Transverse colon (tissue), 3 donors: ENCODE measurements at regions not wholly inside any gene's neighbourhood (a gene's known extent, or its start where the extent isn't known, plus 50 kb on each side); places are given as distances from the start of the nearest gene placed in this dataset.

Experiments
- CTCF ChIP-seq, 5 experiments: fragments of 200-600 bp in 3 of 5; fragments of 450-650 bp in 2 of 5; sonication (generic) in 3 of 5; IDR thresholded peaks; 1 replicate in 2 of 5; 2 replicates in 3 of 5; pipeline ENCODE4 v1.5.1; 2016 to 2017; ENCODE audit warnings: antibody characterized with exemption in 5 of 5, inconsistent platforms in 3 of 5, mild to moderate bottlenecking in 2 of 5, moderate library complexity in 1 of 5
- EP300 ChIP-seq: sonication (generic); formaldehyde crosslinking; IDR thresholded peaks from one replicate; pipeline ENCODE4 v1.6.1; 2017; ENCODE audit warnings: antibody characterized with exemption, low read depth

- TF ChIP-seq EP300 (no peak), CTCF (IDR thresholded peaks at IDR 0.05) (no peak)
Observed at GRCh38 chr22:49688516-49689254, 139.0 kb downstream of the BRD1 start.
